ENCODE measurements at regions not wholly inside any gene's neighbourhood (a gene's known extent, or its start where the extent isn't known, plus 50 kb on each side); places are given as distances from the start of the nearest gene placed in this dataset.

- TF ChIP-seq, protein P1, sequence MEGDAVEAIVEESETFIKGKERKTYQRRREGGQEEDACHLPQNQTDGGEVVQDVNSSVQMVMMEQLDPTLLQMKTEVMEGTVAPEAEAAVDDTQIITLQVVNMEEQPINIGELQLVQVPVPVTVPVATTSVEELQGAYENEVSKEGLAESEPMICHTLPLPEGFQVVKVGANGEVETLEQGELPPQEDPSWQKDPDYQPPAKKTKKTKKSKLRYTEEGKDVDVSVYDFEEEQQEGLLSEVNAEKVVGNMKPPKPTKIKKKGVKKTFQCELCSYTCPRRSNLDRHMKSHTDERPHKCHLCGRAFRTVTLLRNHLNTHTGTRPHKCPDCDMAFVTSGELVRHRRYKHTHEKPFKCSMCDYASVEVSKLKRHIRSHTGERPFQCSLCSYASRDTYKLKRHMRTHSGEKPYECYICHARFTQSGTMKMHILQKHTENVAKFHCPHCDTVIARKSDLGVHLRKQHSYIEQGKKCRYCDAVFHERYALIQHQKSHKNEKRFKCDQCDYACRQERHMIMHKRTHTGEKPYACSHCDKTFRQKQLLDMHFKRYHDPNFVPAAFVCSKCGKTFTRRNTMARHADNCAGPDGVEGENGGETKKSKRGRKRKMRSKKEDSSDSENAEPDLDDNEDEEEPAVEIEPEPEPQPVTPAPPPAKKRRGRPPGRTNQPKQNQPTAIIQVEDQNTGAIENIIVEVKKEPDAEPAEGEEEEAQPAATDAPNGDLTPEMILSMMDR (IDR thresholded peaks at IDR 0.05; ENCODE audit: insufficient read depth, low read length): no peak
- TF ChIP-seq SPI1 (IDR thresholded peaks at IDR 0.05; ENCODE audit: borderline replicate concordance, low read depth): no peak
Measured at GRCh38 chr3:132088291-132088690, 53.5 kb upstream of the CPNE4 start.
